NCI-H345 treated with DMSO at 0.1 percent for 48 hours (cell line): ENCODE measurements at regions not wholly inside any gene's neighbourhood (a gene's known extent, or its start where the extent isn't known, plus 50 kb on each side); places are given as distances from the start of the nearest gene placed in this dataset.
"Not testable (repeated sequence)": the region's sequence is repeated elsewhere in the genome, so short reads cannot be mapped to it uniquely, and the experiment has no call there.

Experiments
- DNase-seq: peaks from one replicate; lab custom pipeline; 2025; ENCODE audit not compliant: unreplicated experiment; lab: John Stamatoyannopoulos, UW

DNA sequence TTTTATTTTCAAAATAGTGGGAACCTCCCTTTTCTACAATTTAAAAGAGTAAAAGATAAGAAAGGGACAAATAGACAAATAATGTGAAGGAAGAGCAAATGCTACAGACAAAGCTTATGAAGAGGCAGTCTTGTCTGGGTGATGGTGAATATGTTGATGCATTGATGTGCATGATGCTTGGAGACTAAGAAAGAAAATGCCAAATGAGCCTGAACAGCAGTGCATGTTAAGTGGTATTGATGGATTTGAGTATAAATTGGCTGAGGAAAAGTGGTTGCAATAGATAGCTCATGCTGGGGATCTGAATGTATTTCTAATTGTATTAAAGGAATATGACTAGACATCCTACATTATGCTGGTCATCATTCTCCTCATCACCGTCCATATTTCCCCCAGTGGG is 268.6 kb upstream of the ANO5 start:
- DNase-seq: peak; percentile 29

- no peak for DNase-seq
These were observed 265.3 kb upstream of the ANO5 start for GRCh38 chr11:21927628-21928027.

- DNase-seq: no peak
These were observed 264.0 kb upstream of the ANO5 start for GRCh38 chr11:21928847-21929246.

- DNase-seq: no peak
These were observed 262.5 kb upstream of the ANO5 start for GRCh38 chr11:21930408-21930807.

GRCh38 chr11:21931436-21932101 is 261.3 kb upstream of the ANO5 start:
- DNase-seq: no peak

DNA sequence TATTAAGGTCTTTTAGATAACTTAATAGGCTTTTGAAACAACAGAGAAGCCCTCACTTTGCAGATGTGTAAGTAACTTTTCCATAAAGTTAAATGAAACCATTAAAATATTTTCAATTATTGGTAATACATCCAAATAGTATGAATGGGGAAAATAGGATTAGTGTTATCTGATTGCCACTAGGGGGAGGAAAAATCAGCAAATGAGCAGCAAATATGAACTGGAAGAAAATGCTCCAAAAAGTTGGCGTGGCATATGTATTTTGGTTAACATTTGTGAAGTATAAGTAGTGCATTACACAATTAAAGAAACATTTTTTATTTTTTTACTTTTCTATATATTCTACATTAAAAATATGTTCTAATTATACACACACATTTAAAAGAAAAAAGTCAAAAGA is 259.8 kb upstream of the ANO5 start:
- no peak for DNase-seq

DNA sequence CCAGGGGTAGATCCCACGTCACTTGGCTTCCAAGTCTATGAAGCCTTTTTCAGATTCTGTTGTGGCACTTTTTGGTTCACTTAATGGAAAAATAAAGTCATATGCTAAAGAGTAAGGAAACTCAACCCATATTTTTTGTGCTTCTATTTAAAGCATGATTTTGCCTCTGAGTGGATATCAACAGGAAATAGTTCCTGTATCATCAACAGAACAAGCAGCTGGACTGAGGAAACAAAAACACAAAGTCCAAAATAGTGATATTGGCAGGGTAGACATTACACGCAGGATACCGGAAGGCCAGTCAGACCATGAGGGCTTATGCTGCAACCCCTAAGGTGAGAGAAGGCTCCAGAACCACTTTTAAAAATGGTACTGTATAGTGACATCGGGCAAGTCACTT is 248.3 kb upstream of the ANO5 start:
- no peak for DNase-seq

DNA sequence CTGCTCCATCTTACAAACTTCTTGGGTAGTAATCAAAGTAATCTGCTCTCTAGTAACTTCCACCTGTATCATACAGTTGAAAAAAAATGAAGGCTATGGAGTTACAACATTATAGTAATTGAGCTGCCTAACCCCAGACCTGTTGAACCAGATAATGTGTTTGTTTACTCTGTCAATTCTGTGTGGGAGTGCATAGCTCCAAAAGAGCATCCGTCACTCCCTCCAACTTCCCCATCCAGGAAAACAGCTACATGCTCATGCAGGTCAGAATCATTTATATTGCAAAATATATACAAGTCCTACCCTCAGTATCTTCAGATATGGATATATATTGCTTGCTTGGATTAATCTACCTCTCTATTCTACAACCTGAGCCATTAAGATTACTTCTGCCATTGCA is 244.0 kb upstream of the ANO5 start:
- DNase-seq: no peak

DNA sequence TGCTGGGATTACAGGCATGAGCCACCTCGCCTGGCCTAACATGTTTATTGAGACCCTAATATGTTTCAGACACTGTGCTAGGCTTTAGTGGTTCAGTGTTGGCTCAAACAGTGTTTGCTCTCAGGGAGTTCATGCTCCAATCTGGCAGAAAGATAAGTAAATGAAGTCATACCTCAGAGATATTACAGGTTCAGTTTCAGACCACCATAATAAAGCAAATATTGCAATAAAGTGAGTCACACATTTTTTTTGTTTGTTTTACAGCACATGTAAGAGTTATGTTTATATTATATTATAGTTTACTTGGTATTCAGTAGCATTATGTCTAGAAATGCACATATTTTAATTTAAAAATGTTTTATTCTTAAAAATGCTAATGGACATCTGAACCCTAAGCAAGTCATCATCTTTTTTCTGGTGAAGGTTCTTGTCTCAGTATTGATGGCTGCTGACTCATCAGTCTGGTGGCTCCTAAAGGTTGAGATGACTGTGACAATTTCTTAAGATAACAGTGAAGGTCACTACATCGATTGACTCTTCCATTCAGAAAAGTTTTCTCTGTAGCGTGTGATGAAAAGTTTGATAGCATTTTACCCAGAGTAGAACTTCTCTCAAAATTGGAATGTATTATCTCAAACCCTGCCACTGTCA is 243.0 kb upstream of the ANO5 start:
- no peak for DNase-seq

DNA sequence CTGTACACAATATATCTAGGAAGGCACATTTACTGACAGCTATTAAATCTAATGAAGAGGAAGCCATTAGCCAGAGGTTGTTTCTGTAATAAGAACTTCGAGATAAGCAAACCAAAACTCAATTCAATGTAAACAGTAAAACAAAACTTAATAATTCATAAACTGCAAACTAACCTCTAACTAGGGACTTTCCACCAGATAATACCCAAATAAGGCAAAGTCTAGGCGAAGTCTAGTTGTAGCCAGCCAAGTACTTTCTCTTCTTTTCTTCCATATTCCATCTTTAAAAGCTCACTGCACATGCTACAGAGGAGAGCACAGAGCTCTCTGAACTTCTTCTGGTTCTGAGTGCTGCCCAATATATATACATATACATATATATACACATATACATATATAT is 229.9 kb upstream of the ANO5 start:
- DNase-seq: no peak

DNA sequence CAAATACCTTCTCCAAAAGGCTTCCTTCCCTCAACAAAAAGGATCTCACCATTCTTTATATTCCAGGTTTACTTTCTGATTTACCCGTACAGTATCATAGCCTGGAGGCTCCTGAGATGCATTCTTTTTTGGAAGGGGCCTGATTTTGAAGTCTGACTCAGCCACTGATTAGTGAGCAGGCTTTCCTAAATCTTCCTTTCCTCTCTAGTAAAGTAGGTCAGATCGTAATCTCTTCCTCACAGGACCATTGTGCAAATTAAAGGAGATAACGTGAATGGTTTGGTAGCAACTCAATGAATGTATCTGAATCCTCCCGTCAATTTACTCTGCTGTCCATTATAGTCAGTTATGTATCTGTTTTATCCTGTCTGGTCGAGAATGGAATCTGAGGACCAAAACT is 227.7 kb upstream of the ANO5 start:
- DNase-seq: no peak

DNA sequence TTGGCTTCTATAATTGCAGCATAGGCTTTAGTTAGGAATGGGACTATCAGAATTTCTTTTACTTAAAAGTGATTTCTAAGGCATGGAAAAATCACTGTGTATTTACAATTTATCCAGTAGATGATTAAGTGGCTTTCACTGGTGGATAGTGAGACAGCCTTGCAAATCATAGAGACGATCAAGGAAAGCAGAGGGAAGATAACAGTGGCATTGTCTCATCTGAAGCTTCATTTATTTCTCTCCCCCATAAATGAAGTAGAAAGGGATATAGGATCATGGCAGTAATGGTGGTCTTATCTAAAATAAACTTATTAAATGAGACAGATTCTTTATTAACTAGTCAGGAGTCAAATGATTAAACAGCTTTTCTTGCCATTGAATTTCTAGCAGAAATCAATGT is 224.2 kb upstream of the ANO5 start:
- no peak for DNase-seq

- no peak for DNase-seq
These were observed 223.0 kb upstream of the ANO5 start for GRCh38 chr11:21969841-21970240.

- no peak for DNase-seq
These were observed 217.6 kb upstream of the ANO5 start for GRCh38 chr11:21975242-21975641.

DNA sequence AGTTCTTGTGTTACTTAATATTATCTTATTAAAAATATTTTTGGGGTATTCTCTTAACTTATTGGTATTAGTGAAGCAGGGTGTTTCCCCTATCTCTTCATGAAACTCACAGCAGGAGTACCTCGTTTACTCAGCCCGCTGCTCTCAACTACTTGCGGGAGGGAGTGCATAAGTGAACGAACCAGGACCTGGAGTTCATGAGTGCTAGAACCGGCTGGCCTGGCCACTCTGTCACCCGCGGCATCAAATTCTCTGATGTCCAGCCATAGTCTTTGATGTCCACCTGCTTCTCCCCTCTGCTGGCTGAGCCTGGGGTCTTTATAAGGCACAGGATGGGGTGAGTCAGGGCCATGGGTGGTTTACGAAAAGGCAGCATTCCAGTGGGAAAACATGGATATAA is 216.7 kb upstream of the ANO5 start:
- no peak for DNase-seq

DNA sequence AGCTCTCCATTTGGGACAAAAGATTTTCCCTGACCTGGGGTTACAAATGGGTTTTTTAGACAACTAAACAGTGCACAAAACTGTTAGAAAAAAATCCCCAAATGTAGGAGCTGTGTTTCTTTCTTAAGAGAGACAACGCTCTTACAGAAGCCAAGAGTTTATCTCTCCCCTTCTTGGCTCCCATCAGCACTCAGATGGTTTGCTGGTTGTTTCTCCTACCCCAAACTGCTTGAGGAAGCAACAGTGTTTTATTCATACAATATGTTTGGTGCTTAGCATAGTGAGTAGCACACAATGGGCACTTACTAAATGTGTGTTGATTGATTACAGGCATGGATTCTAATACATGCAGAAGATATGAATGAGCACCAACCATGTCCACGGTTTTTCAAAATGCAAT is 209.5 kb upstream of the ANO5 start:
- DNase-seq: no peak

DNA sequence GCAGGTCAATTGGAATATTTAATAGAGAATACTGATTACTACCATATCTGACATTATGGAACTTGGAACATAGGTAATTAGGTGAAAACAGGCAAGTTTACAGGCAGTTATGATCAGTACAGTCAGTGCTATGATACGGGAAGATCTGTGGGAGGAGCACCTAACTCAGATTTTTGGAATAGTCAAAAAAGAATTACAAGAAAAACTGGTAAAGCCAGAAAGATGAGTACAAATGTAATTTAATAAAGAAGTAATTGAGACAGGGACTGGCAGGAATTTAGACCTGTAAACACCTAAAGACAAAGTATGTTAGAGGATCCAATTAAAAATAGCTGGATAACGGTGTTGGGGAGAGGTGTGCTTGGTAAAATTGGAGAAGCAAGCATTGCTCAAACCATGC is 206.5 kb upstream of the ANO5 start:
- no peak for DNase-seq

GRCh38 chr11:21987261-21987660 is 205.6 kb upstream of the ANO5 start:
- DNase-seq: no peak

- peak; percentile 6 for DNase-seq
These were observed 204.4 kb upstream of the ANO5 start for GRCh38 chr11:21988477-21988876.

DNA sequence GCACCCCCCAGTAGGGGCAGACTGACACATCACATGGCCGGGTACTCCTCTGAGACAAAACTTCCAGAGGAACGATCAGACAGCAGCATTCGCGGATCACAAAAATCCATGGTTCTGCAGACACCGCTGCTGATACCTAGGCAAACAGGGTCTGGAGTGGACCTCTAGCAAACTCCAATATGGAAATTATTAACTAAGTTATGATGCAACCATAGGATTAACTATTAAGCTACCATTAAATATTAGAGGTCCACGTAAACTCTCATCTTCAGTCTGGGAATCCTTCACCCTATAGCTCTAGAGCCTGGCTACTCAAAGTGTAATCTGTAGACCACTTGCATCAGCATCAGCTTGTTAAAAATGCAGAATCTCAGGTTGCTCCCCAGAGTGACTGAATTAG is 191.1 kb upstream of the ANO5 start:
- not testable (repeated sequence) for DNase-seq

GRCh38 chr11:22006901-22007300 is 186.0 kb upstream of the ANO5 start:
- DNase-seq: no peak

DNA sequence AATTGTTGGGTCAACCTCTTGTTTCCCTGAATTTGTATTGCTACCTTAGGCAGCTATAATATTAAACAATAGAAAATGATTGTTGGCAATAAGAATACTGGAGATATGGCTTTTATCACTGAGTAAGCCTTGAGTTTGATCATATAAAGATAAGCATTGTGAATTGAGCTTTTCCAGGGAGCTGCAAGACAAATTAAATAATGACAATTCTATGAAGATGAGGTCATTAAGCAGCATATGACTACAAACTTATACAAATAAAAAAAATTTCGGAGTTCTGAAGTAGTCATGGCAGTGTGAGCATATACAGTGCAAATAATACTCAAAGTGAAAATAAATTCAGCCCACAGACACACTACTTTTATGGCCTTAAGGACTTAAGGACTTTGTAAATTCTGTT is 161.1 kb upstream of the ANO5 start:
- DNase-seq: no peak

DNA sequence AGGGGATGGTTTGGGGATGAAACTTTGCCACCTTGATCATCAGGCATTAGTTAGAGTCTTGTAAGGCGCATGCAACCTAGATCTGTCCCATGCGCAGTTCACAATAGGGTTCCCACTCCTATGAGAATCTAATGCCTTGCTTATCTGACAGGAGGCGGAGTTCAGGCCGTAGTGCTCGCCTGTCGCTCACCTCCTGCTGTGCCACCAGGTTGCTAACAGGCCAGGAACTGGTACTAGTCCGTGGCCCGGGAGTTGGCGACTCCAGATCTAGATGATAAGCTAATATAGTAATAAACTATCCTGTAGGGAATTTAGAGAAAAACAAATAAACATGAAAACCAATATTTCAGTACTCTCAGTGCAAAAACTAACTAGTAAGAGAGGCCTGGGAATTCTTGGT is 155.4 kb upstream of the ANO5 start:
- DNase-seq: no peak
